Keratinocyte (primary cell): ENCODE measurements at regions not wholly inside any gene's neighbourhood (a gene's known extent, or its start where the extent isn't known, plus 50 kb on each side); places are given as distances from the start of the nearest gene placed in this dataset.

Source experiments
- EZH2 ChIP-seq: IDR thresholded peaks from one replicate; pipeline ENCODE4 v1.6.1; 2012; ENCODE audit warnings: inconsistent platforms, mild to moderate bottlenecking, low read length, moderate library complexity
- TF ChIP-seq, protein P1 (sequence below), 3 experiments: IDR thresholded peaks in 1 of 3; conservative IDR thresholded peaks in 1 of 3; optimal IDR thresholded peaks in 1 of 3; 2 replicates in 2 of 3; 3 replicates in 1 of 3; pipeline versions ENCODE3 to v1.5.1; 2011; ENCODE audit warnings: low read length in 3 of 3, mild to moderate bottlenecking in 3 of 3, moderate library complexity in 2 of 3, control low read depth in 1 of 3, inconsistent platforms in 1 of 3; ENCODE audit not compliant: insufficient read depth in 2 of 3; ENCODE audit errors: extremely low read depth in 1 of 3

DNA sequence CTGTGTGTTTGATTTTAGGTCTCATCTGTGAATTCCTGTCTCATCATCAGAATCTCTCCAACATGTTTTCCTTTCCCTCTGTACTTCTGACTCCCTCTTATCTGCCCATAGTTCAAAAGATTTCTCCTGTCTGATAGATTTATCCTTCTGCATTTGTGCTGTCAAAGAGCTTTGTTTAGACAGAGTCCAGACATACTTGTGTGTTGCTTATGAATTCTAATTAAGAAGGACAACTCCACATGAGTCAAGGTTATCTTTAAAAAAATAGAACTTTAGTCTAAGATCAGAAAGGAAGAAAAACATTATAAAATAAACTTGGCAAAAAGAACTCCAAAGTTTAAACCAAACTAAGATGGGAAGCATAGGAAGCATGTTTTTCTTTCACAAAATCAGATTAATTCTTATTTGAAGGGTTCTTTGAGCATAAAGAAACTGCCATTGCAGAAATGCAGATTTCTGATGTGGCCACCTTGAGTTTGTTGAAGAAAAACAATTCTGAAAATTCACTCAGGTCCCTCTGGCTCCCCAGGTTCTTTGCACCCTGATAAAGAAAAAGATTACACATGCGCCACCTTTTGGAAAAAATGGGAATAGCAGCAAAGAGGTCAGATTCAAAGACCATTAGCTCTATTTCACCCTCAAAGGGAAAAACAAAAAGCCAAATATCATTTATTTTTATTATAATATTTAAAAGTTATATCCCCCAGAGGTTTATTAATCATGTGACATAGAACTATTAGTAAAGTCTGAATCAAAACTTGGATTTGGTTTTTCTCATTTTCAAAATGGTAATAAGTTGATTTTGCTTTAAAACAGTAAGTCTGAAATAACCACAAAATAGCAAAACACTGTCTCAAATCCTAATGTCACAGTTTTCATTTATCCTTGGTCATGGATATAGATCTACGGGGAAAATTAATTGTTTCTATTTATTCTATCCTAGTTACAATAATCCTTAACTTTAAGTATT is 143.7 kb upstream of the DCN start:
- TF ChIP-seq, protein P1, sequence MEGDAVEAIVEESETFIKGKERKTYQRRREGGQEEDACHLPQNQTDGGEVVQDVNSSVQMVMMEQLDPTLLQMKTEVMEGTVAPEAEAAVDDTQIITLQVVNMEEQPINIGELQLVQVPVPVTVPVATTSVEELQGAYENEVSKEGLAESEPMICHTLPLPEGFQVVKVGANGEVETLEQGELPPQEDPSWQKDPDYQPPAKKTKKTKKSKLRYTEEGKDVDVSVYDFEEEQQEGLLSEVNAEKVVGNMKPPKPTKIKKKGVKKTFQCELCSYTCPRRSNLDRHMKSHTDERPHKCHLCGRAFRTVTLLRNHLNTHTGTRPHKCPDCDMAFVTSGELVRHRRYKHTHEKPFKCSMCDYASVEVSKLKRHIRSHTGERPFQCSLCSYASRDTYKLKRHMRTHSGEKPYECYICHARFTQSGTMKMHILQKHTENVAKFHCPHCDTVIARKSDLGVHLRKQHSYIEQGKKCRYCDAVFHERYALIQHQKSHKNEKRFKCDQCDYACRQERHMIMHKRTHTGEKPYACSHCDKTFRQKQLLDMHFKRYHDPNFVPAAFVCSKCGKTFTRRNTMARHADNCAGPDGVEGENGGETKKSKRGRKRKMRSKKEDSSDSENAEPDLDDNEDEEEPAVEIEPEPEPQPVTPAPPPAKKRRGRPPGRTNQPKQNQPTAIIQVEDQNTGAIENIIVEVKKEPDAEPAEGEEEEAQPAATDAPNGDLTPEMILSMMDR (optimal IDR thresholded peaks at IDR 0.05 in 1 of 3, IDR thresholded peaks at IDR 0.05 in 1 of 3, conservative IDR thresholded peaks at IDR 0.05 in 1 of 3; ENCODE audit: extremely low read depth in 1 of 3, insufficient read depth in 2 of 3, low read length in 3 of 3), result peak; percentile 22 to 62 (median 59)
- TF ChIP-seq EZH2, result no peak
